DND-41 (cell line): ENCODE measurements at regions not wholly inside any gene's neighbourhood (a gene's known extent, or its start where the extent isn't known, plus 50 kb on each side); places are given as distances from the start of the nearest gene placed in this dataset.

Source experiments
- CTCF ChIP-seq: IDR thresholded peaks from 2 replicates; pipeline ENCODE4 v1.5.1; 2012; ENCODE audit warnings: borderline replicate concordance, low read length, moderate library complexity, mild to moderate bottlenecking; ENCODE audit not compliant: poor library complexity, severe bottlenecking; ENCODE audit errors: extremely low read depth
- EZH2 ChIP-seq: IDR thresholded peaks from 3 replicates; pipeline ENCODE4 v1.6.1; 2012; ENCODE audit warnings: borderline replicate concordance, low read depth, mild to moderate bottlenecking, moderate library complexity, low read length, inconsistent platforms; ENCODE audit not compliant: severe bottlenecking

GRCh38 chr17:69943058-69943457 is 132.0 kb upstream of the KCNJ16 start:
- TF ChIP-seq CTCF (no peak), EZH2 (no peak)
